SHP77 (cell line): ENCODE measurements at regions not wholly inside any gene's neighbourhood (a gene's known extent, or its start where the extent isn't known, plus 50 kb on each side); places are given as distances from the start of the nearest gene placed in this dataset.

ENCODE experiments used
- DNase-seq, 2 experiments: peaks; one replicate each; lab custom pipeline; 2025; lab: John Stamatoyannopoulos, UW

GRCh38 chr1:59243978-59244377, 52.9 kb upstream of the FGGY start:
- no peak for DNase-seq

GRCh38 chr1:59244891-59245290, 52.0 kb upstream of the FGGY start:
- DNase-seq = no peak
